ENCODE measurements at regions not wholly inside any gene's neighbourhood (a gene's known extent, or its start where the extent isn't known, plus 50 kb on each side); places are given as distances from the start of the nearest gene placed in this dataset.
A peak's percentile ranks its signal among the peaks of the same experiment; 100 is the strongest.
"Not testable (repeated sequence)": the region's sequence is repeated elsewhere in the genome, so short reads cannot be mapped to it uniquely, and the experiment has no call there.

GRCh38 chr2:182646763-182647498 is 69.1 kb upstream of the DNAJC10 start:
- no peak for DNase-seq

DNA sequence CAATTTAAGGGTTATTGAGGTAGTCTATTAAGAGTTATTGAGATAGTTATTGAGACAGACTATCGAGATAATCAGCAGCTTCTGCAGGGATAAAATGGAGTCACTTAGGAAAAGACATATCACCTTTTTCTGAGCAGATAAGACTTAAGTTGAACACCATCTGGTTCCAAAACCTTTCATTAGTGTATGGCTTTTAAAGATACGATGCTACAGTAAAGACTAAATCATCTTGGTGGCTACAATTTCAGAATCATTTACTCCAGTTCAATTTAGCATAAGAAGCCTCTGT is 68.6 kb upstream of the DNAJC10 start:
- DNase-seq = no peak

DNA sequence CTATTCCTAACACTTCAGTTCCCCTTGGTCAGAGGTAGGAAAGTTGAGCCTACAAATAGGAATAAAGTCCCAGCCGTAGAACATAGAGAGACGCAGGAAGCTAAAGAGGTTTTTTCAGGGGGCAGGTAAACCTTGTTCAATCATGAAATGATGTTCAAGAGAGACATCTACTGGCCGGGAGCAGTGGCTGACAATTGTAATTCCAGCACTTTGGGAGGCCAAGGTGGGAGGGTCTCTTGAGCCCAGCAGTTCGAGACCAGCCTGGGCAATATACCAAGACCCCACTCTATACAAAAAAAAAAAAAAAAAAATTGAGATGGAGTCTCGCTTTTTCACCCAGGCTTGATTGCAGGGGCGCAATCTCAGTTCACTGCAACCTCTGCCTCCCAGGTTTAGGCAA is 66.7 kb upstream of the DNAJC10 start:
- peak; percentile 45 to 77 for DNase-seq

DNA sequence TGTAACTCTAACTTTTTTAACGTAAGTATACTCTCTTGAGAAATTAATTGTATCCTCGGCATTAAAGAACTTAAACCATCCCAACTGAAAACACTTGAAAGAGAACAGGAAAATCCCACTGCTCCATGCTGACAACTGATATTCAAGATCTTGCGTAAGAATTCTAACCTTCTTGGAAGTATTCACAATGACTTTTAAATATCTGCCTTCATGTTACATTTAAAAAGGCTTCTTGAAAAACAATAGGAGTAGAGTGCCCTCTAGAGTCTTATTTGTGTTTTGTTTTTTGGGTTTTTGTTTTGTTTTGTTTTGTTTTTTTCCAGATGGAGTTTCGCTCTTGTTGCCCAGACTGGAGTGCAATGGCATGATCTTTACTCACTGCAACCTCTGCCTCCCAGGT is 65.4 kb upstream of the DNAJC10 start:
- DNase-seq = peak in 1 of 2 experiments; percentile 65

DNA sequence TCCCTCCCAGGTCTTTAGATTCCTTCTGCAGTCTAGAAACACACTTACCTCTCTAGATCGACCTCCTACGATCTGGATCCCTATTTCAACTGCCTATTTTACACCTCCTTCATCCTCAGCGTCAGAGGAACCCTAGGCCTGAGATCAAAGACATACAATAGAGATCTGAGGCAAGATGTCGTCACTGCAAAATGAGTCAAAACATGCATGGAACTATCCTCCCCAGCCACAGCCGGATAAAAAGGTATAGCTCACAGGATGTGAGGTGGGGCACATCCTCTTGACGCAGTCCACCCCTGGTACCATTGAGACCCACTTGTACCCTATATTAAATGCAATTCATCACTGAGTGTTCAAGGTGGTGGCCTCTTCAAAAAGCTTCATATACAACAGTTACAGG is 63.7 kb upstream of the DNAJC10 start:
- DNase-seq = no peak

- DNase-seq = no peak
Measured at GRCh38 chr2:182655750-182656149, 60.3 kb upstream of the DNAJC10 start.

DNA sequence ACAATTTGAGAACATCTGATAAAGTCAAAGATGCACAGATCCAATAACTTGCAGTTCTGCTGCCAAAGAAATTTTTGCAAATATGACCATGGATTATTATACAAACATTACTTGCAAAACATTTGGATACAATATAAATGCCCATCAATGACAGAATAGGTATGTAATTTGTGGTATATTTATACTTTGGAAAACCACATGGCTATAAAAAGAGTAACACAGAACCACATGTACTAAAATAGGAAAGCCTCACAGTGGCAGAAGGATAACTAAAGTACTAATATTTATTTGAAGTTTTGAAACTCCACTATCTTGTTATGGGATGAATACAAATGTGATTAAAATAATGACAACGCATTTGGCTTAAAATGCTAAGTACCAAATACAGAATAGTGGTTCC is 51.8 kb upstream of the DNAJC10 start:
- no peak for DNase-seq

DNA sequence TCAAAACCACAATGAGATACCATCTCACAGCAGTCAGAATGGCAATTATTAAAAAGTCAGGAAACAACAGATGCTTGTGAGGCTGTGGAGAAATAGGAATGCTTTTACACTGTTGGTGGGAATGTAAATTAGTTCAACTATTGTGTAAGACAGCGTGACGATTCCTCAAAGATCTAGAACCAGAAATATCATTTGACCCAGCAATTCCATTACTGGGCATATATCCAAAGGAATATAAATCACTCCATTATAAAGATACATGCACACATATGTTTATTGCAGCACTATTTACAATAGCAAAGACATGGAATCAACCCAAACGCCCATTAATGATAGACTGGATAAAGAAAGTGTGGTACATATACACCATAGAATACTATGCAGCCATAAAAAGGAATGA is 50.6 kb upstream of the DNAJC10 start:
- DNase-seq = not testable (repeated sequence)
